HCT116 (cell line): ENCODE measurements at regions not wholly inside any gene's neighbourhood (a gene's known extent, or its start where the extent isn't known, plus 50 kb on each side); places are given as distances from the start of the nearest gene placed in this dataset.
A peak's percentile ranks its signal among the peaks of the same experiment; 100 is the strongest.

Source experiments
- ATAC-seq: fragments of 200-7000 bp; cut with Tn5 transposase; 2 replicates; pipeline ENCODE4 v1.9.1; 2020; ENCODE audit warnings: mild to moderate bottlenecking, moderate library complexity
- BruUV-seq: library from RNA; stranded (reverse); fragments of 400-500 nt; replicated peaks from 2 replicates; lab custom pipeline; 2021; lab: Mats Ljungman, UMichigan
- CTCF ChIA-PET: fragments of 300-600 bp; sonication (Branson Sonifier 250); formaldehyde crosslinking; loops from one replicate; lab custom pipeline; 2021; ENCODE audit warnings: antibody characterized with exemption; lab: Charles Lee
- POLR2A ChIA-PET: fragments of 300-600, 350-600 bp; sonication (Branson Sonifier 250); formaldehyde crosslinking; loops from one replicate; lab custom pipeline; 2021; ENCODE audit warnings: antibody characterized with exemption; lab: Charles Lee
- RAD21 ChIA-PET, 2 experiments: fragments of 300-600 bp; sonication (Branson Sonifier 250); formaldehyde crosslinking; loops; one replicate each; lab custom pipeline; 2023; ENCODE audit warnings: low total read pairs in 2 of 2; ENCODE audit not compliant: uncharacterized antibody in 2 of 2, unreplicated experiment in 2 of 2, low non-redundant PET in 1 of 2; lab: Charles Lee
- DNase-seq: peaks from one replicate; pipeline ENCODE4 v3.0.0-alpha.2; 2010; ENCODE audit warnings: low read depth, low spot score
- H2AFZ ChIP-seq: fragments of 200-600 bp; shearing (Covaris generic), sonication (generic); 2 replicates; pipeline ENCODE4 v1.6.1; 2017; ENCODE audit warnings: low read depth, mixed run types, mixed read lengths, antibody characterized with exemption, low read length; ENCODE audit not compliant: poor library complexity, severe bottlenecking
- H3K27ac ChIP-seq: 2 replicates; pipeline ENCODE4 v1.5.1; 2012; ENCODE audit warnings: low read depth, low read length
- H3K27me3 ChIP-seq: fragments of 200-600 bp; sonication (generic); 2 replicates; pipeline ENCODE4 v1.6.1; 2016; ENCODE audit warnings: mixed run types, low read length, mixed read lengths; ENCODE audit not compliant: insufficient read depth
- H3K36me3 ChIP-seq, 2 experiments: fragments of 200-500 bp in 1 of 2; fragments of 200-600 bp in 1 of 2; sonication (Bioruptor generic) in 1 of 2; sonication (generic) in 1 of 2; 2 replicates each; pipeline versions ENCODE4 v1.5.1 to v1.6.1; 2014 to 2016; ENCODE audit warnings: low read length in 2 of 2, inconsistent platforms in 1 of 2, mixed read lengths in 1 of 2, mixed run types in 1 of 2; ENCODE audit not compliant: insufficient read depth in 2 of 2, control insufficient read depth in 1 of 2
- H3K4me1 ChIP-seq, 2 experiments: fragments of 200-600 bp in 1 of 2; sonication (generic) in 1 of 2; 2 replicates each; pipeline versions ENCODE4 v1.5.1 to v1.6.1; 2012 to 2017; ENCODE audit warnings: low read length in 2 of 2, inconsistent platforms in 1 of 2, mild to moderate bottlenecking in 1 of 2, mixed read lengths in 1 of 2, mixed run types in 1 of 2, moderate library complexity in 1 of 2; ENCODE audit not compliant: insufficient read depth in 2 of 2, control insufficient read depth in 1 of 2
- H3K4me2 ChIP-seq: fragments of 200-600 bp; sonication (generic); 2 replicates; pipeline ENCODE4 v1.6.1; 2017; ENCODE audit warnings: mixed run types, low read length, mixed read lengths
- H3K4me3 ChIP-seq, 2 experiments: fragments of 200-600 bp in 1 of 2; sonication (generic) in 1 of 2; replicated peaks in 1 of 2; 2 replicates each; pipeline ENCODE4 v1.5.1; 2011 to 2016; ENCODE audit warnings: low read length in 2 of 2, control low read depth in 1 of 2, low read depth in 1 of 2, mild to moderate bottlenecking in 1 of 2, mixed read lengths in 1 of 2, mixed run types in 1 of 2
- H3K79me2 ChIP-seq: fragments of 200-600 bp; sonication (generic); 2 replicates; pipeline ENCODE4 v1.6.1; 2017; ENCODE audit warnings: mild to moderate bottlenecking, mixed run types, low read length, moderate library complexity, mixed read lengths; ENCODE audit not compliant: insufficient read depth
- H3K9ac ChIP-seq: fragments of 200-600 bp; sonication (generic); 2 replicates; pipeline ENCODE4 v1.6.1; 2016; ENCODE audit warnings: low read length, mixed read lengths
- H3K9me2 ChIP-seq: fragments of 200-600 bp; sonication (generic), shearing (Covaris generic); 2 replicates; pipeline ENCODE4 v1.6.1; 2017; ENCODE audit warnings: mixed run types, mild to moderate bottlenecking, moderate library complexity; ENCODE audit not compliant: insufficient read depth
- H3K9me3 ChIP-seq, 2 experiments: fragments of 200-500 bp in 1 of 2; fragments of 200-600 bp in 1 of 2; sonication (Bioruptor generic) in 1 of 2; sonication (generic) in 1 of 2; 2 replicates each; pipeline ENCODE4 v1.6.1; 2014 to 2017; ENCODE audit warnings: low read length in 2 of 2, mixed read lengths in 2 of 2, inconsistent platforms in 1 of 2, low read depth in 1 of 2, mild to moderate bottlenecking in 1 of 2, mixed run types in 1 of 2, moderate library complexity in 1 of 2; ENCODE audit not compliant: control insufficient read depth in 1 of 2, insufficient read depth in 1 of 2
- H4K20me1 ChIP-seq: fragments of 200-600 bp; sonication (generic), shearing (Covaris generic); 2 replicates; pipeline ENCODE4 v1.6.1; 2017; ENCODE audit warnings: mixed run types, mild to moderate bottlenecking, moderate library complexity; ENCODE audit not compliant: insufficient read depth
- ATF3 ChIP-seq: IDR thresholded peaks from 2 replicates; pipeline ENCODE4 v1.6.1; 2012
- CBX3 ChIP-seq: IDR thresholded peaks from 2 replicates; pipeline ENCODE4 v1.6.1; 2012; ENCODE audit warnings: low read depth
- EZH2phosphoT487 ChIP-seq: fragments of 200-600 bp; IDR thresholded peaks from 2 replicates; pipeline ENCODE4 v1.6.1; 2018; ENCODE audit warnings: antibody characterized with exemption, borderline replicate concordance
- FOSL1 ChIP-seq: IDR thresholded peaks from 2 replicates; pipeline ENCODE4 v1.6.1; 2012; ENCODE audit warnings: low read depth
- POLR2AphosphoS5 ChIP-seq: IDR thresholded peaks from 2 replicates; pipeline ENCODE4 v1.6.1; 2011; ENCODE audit warnings: mild to moderate bottlenecking, low read depth, low read length, moderate library complexity
- RAD21 ChIP-seq: IDR thresholded peaks from 2 replicates; pipeline ENCODE4 v1.6.1; 2012; ENCODE audit warnings: low read depth, mild to moderate bottlenecking
- SRF ChIP-seq: IDR thresholded peaks from 2 replicates; pipeline ENCODE4 v1.6.1; 2012; ENCODE audit warnings: low read depth
- YY1 ChIP-seq: IDR thresholded peaks from 2 replicates; pipeline ENCODE4 v1.6.1; 2011; ENCODE audit warnings: low read length, low read depth, moderate library complexity, mild to moderate bottlenecking; ENCODE audit not compliant: insufficient replicate concordance; ENCODE audit errors: extremely low read depth
- ZFX ChIP-seq: fragments of 450-650 bp; IDR thresholded peaks from 2 replicates; pipeline ENCODE4 v1.6.1; 2017
- ZNF274 ChIP-seq: fragments of 200-500 bp; sonication (Bioruptor generic); IDR thresholded peaks from 2 replicates; pipeline ENCODE4 v1.6.1; 2014; ENCODE audit warnings: mild to moderate bottlenecking, low read depth, low read length, inconsistent platforms
- intact Hi-C: fragments of 100-400 bp; cut with micrococcal nuclease; formaldehyde crosslinking; loops from 2 replicates; pipeline ENCODE4 v1.10.0; 2022
- TF ChIP-seq, protein P1 (sequence below), 3 experiments: fragments of 200-600 bp in 1 of 3; sonication (generic) in 1 of 3; IDR thresholded peaks in 2 of 3; conservative IDR thresholded peaks in 1 of 3; 2 replicates each; pipeline ENCODE4 v1.5.1; 2012 to 2017; ENCODE audit warnings: low read depth in 2 of 3, low read length in 2 of 3, antibody characterized with exemption in 1 of 3, borderline replicate concordance in 1 of 3, control low read depth in 1 of 3, mild to moderate bottlenecking in 1 of 3, mixed read lengths in 1 of 3, mixed run types in 1 of 3, moderate library complexity in 1 of 3; ENCODE audit not compliant: insufficient read depth in 1 of 3
- TF ChIP-seq, protein P2 (sequence below): IDR thresholded peaks from 2 replicates; pipeline ENCODE4 v1.6.1; 2011; ENCODE audit warnings: mild to moderate bottlenecking, low read length, moderate library complexity; ENCODE audit not compliant: insufficient replicate concordance; ENCODE audit errors: extremely low read depth

GRCh38 chr1:96596226-96596922, 125.2 kb upstream of the PTBP2 start:
- POLR2A ChIA-PET, result no interaction called here
- Histone ChIP-seq H3K9me3 (no peaks in the 10 kb centered on the region), H3K79me2 (no peaks in the 10 kb centered on the region), H3K27me3 (no peaks in the 10 kb centered on the region), H3K9ac (no peak overlapping the region), H3K4me3 (no peak overlapping the region), H3K4me2 (no peak overlapping the region), H3K36me3 (no peaks in the 10 kb centered on the region), H4K20me1 (no peaks in the 10 kb centered on the region), H2AFZ (no peak overlapping the region), H3K4me1 (no peaks in the 10 kb centered on the region), H3K9me2 (no peaks in the 10 kb centered on the region), H3K27ac (no peak overlapping the region)
- ATAC-seq (peak; percentile 99), DNase-seq (peak; percentile 55)
- no TSS peak for BruUV-seq
- TF ChIP-seq FOSL1 (no peak), RAD21 (peak; percentile 52), YY1 (peak; percentile 35), CBX3 (peak; percentile 79; the same call in 1 of the 2 replicates)
- TF ChIP-seq, protein P1, sequence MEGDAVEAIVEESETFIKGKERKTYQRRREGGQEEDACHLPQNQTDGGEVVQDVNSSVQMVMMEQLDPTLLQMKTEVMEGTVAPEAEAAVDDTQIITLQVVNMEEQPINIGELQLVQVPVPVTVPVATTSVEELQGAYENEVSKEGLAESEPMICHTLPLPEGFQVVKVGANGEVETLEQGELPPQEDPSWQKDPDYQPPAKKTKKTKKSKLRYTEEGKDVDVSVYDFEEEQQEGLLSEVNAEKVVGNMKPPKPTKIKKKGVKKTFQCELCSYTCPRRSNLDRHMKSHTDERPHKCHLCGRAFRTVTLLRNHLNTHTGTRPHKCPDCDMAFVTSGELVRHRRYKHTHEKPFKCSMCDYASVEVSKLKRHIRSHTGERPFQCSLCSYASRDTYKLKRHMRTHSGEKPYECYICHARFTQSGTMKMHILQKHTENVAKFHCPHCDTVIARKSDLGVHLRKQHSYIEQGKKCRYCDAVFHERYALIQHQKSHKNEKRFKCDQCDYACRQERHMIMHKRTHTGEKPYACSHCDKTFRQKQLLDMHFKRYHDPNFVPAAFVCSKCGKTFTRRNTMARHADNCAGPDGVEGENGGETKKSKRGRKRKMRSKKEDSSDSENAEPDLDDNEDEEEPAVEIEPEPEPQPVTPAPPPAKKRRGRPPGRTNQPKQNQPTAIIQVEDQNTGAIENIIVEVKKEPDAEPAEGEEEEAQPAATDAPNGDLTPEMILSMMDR (IDR thresholded peaks at IDR 0.05 in 2 of 3, conservative IDR thresholded peaks at IDR 0.05 in 1 of 3; ENCODE audit: borderline replicate concordance in 1 of 3, insufficient read depth in 1 of 3, low read depth in 2 of 3, low read length in 2 of 3), result peak; percentile 35 to 87 (median 85); a peak in 5 of 6 replicates
- RAD21 ChIA-PET, result no interaction called here
- CTCF ChIA-PET, result interaction anchor here (0.7 to 2.1 kb wide), 4 partner anchors 11 to 222 kb away, joined by 4 to 10 read pairs (median 5); no protein-coding TSS in a partner anchor
- intact Hi-C loops, result no loop called here

DNA sequence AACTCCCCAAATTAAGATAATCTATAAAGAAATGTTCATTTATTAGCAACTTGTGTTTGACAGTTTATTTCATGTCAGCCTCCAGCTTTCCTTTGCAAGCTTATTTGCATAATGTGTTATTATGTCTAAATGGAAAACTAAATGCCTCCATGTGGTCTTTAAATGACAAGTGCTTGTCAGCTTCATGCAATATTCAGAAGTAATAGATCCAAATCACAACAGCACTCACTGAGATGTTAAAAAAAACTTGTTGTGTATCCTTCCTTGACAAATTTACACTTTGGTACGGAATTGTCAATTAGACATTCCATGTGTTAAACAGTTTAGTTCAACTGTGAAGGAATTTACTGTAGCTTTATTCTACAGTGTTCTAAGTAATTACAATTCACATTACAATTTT, 124.4 kb upstream of the PTBP2 start:
- H3K4me3 ChIP-seq, result no peak overlapping the region
- H3K27ac ChIP-seq, result no peak overlapping the region
- H3K4me1 ChIP-seq, result no peaks in the 10 kb centered on the region
- no peak overlapping the region for H2AFZ ChIP-seq
- ChIA-PET CTCF (no interaction called here), RAD21 (no interaction called here), POLR2A (no interaction called here)
- H3K9me2 ChIP-seq, result no peaks in the 10 kb centered on the region
- H4K20me1 ChIP-seq, result no peaks in the 10 kb centered on the region
- no peaks in the 10 kb centered on the region for H3K9me3 ChIP-seq
- H3K79me2 ChIP-seq, result no peaks in the 10 kb centered on the region
- no peaks in the 10 kb centered on the region for H3K36me3 ChIP-seq
- BruUV-seq, result no TSS peak
- H3K27me3 ChIP-seq, result no peaks in the 10 kb centered on the region
- no peak overlapping the region for H3K9ac ChIP-seq
- intact Hi-C loops, result no loop called here
- no peak overlapping the region for H3K4me2 ChIP-seq
- no peak for DNase-seq
- no peak for ATAC-seq
- TF ChIP-seq ZFX (no peak), EZH2phosphoT487 (no peak), ATF3 (no peak), POLR2AphosphoS5 (no peak), ZNF274 (no peak), SRF (no peak)
- TF ChIP-seq, protein P2, sequence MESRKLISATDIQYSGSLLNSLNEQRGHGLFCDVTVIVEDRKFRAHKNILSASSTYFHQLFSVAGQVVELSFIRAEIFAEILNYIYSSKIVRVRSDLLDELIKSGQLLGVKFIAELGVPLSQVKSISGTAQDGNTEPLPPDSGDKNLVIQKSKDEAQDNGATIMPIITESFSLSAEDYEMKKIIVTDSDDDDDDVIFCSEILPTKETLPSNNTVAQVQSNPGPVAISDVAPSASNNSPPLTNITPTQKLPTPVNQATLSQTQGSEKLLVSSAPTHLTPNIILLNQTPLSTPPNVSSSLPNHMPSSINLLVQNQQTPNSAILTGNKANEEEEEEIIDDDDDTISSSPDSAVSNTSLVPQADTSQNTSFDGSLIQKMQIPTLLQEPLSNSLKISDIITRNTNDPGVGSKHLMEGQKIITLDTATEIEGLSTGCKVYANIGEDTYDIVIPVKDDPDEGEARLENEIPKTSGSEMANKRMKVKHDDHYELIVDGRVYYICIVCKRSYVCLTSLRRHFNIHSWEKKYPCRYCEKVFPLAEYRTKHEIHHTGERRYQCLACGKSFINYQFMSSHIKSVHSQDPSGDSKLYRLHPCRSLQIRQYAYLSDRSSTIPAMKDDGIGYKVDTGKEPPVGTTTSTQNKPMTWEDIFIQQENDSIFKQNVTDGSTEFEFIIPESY, result no peak
